ENCODE measurements at regions not wholly inside any gene's neighbourhood (a gene's known extent, or its start where the extent isn't known, plus 50 kb on each side); places are given as distances from the start of the nearest gene placed in this dataset.
A peak's percentile ranks its signal among the peaks of the same experiment; 100 is the strongest.

GRCh38 chr15:47618241-47618640, 99.1 kb upstream of the SEMA6D start:
- 72 to 88% methylated on average over 4 of the region's 4 CpGs for WGBS, 2 experiments (ENCODE audit: insufficient coverage in 1 of 2, insufficient read length in 1 of 2)

DNA sequence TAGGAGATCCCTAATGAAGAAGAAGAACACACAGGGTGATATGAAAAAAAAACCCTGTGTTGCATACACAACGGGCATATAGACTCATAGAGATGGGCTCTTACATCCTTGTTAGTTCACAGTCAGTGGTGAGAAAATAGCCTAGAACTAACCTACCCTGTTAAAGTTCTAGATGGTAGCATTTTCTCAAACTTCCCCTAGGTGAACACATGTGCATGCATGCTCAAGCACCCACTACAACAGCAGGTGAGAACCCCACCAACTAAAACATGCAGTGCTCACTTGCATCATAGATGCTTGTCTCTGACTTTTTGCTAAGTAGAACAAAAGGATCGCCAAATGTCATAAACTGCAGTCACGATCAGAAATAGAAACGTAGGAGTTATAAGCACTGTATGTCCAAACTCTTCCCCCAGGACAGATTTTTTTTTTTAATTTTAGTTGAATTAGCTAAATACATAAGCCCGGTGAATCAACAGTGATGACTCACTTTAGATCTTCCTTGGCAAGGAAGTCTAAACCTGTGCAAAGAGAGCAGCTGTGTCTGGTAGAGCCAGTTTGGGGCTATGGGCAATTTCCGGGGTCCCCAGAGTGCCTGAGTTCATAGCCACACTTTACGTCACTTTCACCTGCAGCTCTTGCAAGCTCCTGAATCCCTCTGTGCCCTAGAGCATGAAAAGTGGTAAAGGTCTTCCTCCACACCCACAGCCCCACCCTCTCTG, 96.2 kb upstream of the SEMA6D start:
- H3K9me3 Mint-ChIP-seq, result no peaks in the 10 kb centered on the region
- H3K4me3 ChIP-seq (ENCODE audit: low read length), result no peak overlapping the region
- no peak for TF ChIP-seq CTCF (conservative IDR thresholded peaks at IDR 0.05)
- H3K27me3 ChIP-seq (ENCODE audit: control insufficient read depth, insufficient read depth, low read length, poor library complexity, severe bottlenecking), result no peaks in the 10 kb centered on the region
- H3K4me3 Mint-ChIP-seq, result no peak overlapping the region
- H3K9ac ChIP-seq (ENCODE audit: extremely low read depth, low read length, poor library complexity, severe bottlenecking), result no peak overlapping the region
- DNase-seq, result no peak
- H3K36me3 ChIP-seq (ENCODE audit: control insufficient read depth, insufficient read depth, low read length), result no peaks in the 10 kb centered on the region
- H3K9me3 ChIP-seq (ENCODE audit: control insufficient read depth, low read length), result no peaks in the 10 kb centered on the region
- H3K4me1 ChIP-seq (ENCODE audit: control insufficient read depth, insufficient read depth, low read length), result no peaks in the 10 kb centered on the region
- no peaks in the 10 kb centered on the region for H3K27me3 Mint-ChIP-seq (ENCODE audit: insufficient read depth)
- no peaks in the 10 kb centered on the region for H3K36me3 Mint-ChIP-seq (ENCODE audit: low read depth)
- H3K27ac Mint-ChIP-seq, result no peak overlapping the region
- no peaks in the 10 kb centered on the region for H3K4me1 Mint-ChIP-seq
- 95 to 100% methylated on average over 4 to 7 of the region's 7 CpGs for WGBS, 2 experiments (ENCODE audit: insufficient coverage in 1 of 2, insufficient read length in 1 of 2)
- no peak overlapping the region for H3K27ac ChIP-seq (ENCODE audit: low read depth, low read length)

More at GRCh38 chr15:47618241-47618640, 99.1 kb upstream of the SEMA6D start:
- Histone ChIP-seq H3K27ac (ENCODE audit: low read depth, low read length) (peak overlapping the region; percentile 54), H3K36me3 (ENCODE audit: control insufficient read depth, insufficient read depth, low read length) (no peaks in the 10 kb centered on the region), H3K4me1 (ENCODE audit: control insufficient read depth, insufficient read depth, low read length) (no peaks in the 10 kb centered on the region), H3K4me3 (ENCODE audit: low read length) (no peak overlapping the region), H3K9me3 (ENCODE audit: control insufficient read depth, low read length) (no peaks in the 10 kb centered on the region), H3K9ac (ENCODE audit: extremely low read depth, low read length, poor library complexity, severe bottlenecking) (no peak overlapping the region), H3K27me3 (ENCODE audit: control insufficient read depth, insufficient read depth, low read length, poor library complexity, severe bottlenecking) (no peaks in the 10 kb centered on the region)
- no peak for TF ChIP-seq CTCF (conservative IDR thresholded peaks at IDR 0.05)
- no peaks in the 10 kb centered on the region for H3K36me3 Mint-ChIP-seq (ENCODE audit: low read depth)
- H3K27ac Mint-ChIP-seq, result no peak overlapping the region
- no peaks in the 10 kb centered on the region for H3K9me3 Mint-ChIP-seq
- DNase-seq, result no peak
- H3K4me1 Mint-ChIP-seq, result no peaks in the 10 kb centered on the region
- no peaks in the 10 kb centered on the region for H3K27me3 Mint-ChIP-seq (ENCODE audit: insufficient read depth)
- no peak overlapping the region for H3K4me3 Mint-ChIP-seq

DNA sequence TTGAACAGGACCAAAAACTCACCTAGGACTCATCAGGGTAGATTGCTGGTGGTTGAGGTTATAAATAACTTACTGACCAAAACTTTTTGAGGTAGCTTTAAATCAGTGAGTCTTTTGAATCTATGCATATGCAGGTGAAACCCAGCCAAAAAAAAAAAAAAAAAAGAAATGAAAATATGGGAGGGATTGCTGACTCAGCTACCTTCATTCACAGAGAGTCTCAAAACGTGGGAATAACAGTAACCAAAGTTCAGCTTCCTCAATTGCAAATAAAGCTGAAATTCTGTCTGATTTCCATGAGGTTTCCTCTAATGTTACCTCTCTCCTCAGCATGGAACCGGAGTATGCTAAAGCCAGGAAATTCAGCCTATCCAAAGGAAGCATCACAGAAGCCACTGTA, 95.2 kb upstream of the SEMA6D start:
- no peaks in the 10 kb centered on the region for H3K36me3 ChIP-seq (ENCODE audit: control insufficient read depth, insufficient read depth, low read length)
- WGBS, 2 experiments (ENCODE audit: insufficient coverage in 1 of 2, insufficient read length in 1 of 2), result 83 to 91% methylated on average over 2 of the region's 2 CpGs
- Mint-ChIP-seq H3K4me1 (no peaks in the 10 kb centered on the region), H3K4me3 (no peak overlapping the region), H3K27me3 (ENCODE audit: insufficient read depth) (no peaks in the 10 kb centered on the region), H3K9me3 (no peaks in the 10 kb centered on the region), H3K36me3 (ENCODE audit: low read depth) (no peaks in the 10 kb centered on the region), H3K27ac (no peak overlapping the region)
- H3K27me3 ChIP-seq (ENCODE audit: control insufficient read depth, insufficient read depth, low read length, poor library complexity, severe bottlenecking), result no peaks in the 10 kb centered on the region
- H3K4me1 ChIP-seq (ENCODE audit: control insufficient read depth, insufficient read depth, low read length), result no peaks in the 10 kb centered on the region
- no peak for TF ChIP-seq CTCF (conservative IDR thresholded peaks at IDR 0.05)
- H3K4me3 ChIP-seq (ENCODE audit: low read length), result no peak overlapping the region
- no peak overlapping the region for H3K9ac ChIP-seq (ENCODE audit: extremely low read depth, low read length, poor library complexity, severe bottlenecking)
- no peak for DNase-seq
- no peaks in the 10 kb centered on the region for H3K9me3 ChIP-seq (ENCODE audit: control insufficient read depth, low read length)
- no peak overlapping the region for H3K27ac ChIP-seq (ENCODE audit: low read depth, low read length)
